ENCODE measurements at regions not wholly inside any gene's neighbourhood (a gene's known extent, or its start where the extent isn't known, plus 50 kb on each side); places are given as distances from the start of the nearest gene placed in this dataset.
"Not testable (repeated sequence)": the region's sequence is repeated elsewhere in the genome, so short reads cannot be mapped to it uniquely, and the experiment has no call there.

DNA sequence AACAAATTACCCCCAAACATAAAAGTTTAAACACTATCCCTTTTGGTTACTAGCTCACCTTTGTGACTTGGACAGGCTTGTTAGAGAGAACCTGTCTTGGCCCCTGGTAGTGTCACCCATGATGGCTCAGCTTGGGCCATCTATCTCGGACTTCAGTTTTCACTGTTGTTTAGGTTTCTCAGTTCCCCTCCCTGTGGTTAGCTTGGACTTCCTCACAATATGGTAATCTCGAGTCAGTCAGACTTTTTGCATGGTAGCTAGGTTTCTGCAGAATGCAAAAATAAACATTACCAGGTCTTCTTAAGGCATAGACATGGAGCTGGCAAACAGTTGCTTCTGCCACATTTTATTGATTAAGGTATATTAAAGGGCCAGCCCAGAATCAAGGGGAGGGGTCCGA, 324.3 kb upstream of the RORB start:
- no peak for DNase-seq
- Mint-ChIP-seq H3K36me3 (ENCODE audit: low read depth) (no peaks in the 10 kb centered on the region), H3K4me3 (no peak overlapping the region), H3K27ac (no peak overlapping the region), H3K9me3 (ENCODE audit: insufficient read depth) (no peaks in the 10 kb centered on the region), H3K4me1 (ENCODE audit: low read depth) (peaks cover 6% of the 10 kb centered on the region), H3K27me3 (ENCODE audit: low read depth) (no peaks in the 10 kb centered on the region)
- ATAC-seq: no peak
- ChIA-PET CTCF (interaction anchor here (1.6 kb wide), 1 partner anchor 105 kb away, joined by 6 read pairs; no protein-coding TSS in a partner anchor), POLR2A (no interaction called here)

DNA sequence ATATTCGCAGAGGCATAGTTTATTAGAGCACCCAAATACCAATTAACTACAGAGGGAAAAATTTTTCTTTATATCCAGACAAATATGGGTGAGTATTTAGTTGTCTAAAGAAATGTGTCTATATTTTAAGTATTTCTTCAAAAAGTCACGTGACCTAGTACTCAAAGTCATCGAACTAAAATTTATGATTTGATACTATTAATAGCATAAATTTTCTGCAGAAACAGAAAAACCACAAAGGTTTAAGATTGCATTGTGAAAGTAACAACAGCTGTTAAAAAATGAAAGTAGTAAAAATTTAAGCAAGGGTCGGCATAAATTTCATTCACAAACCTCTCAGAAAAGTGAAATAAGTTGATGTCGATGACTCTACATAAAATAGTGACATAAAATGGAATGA, 323.9 kb upstream of the RORB start:
- Mint-ChIP-seq H3K27ac (no peak overlapping the region), H3K4me3 (no peak overlapping the region), H3K27me3 (ENCODE audit: low read depth) (no peaks in the 10 kb centered on the region), H3K9me3 (ENCODE audit: insufficient read depth) (no peaks in the 10 kb centered on the region), H3K36me3 (ENCODE audit: low read depth) (no peaks in the 10 kb centered on the region), H3K4me1 (ENCODE audit: low read depth) (peaks cover 6% of the 10 kb centered on the region)
- ATAC-seq (no peak), DNase-seq (no peak)
- POLR2A ChIA-PET: no interaction called here
- CTCF ChIA-PET: interaction anchor here (1.6 kb wide), 1 partner anchor 105 kb away, joined by 6 read pairs; no protein-coding TSS in a partner anchor

DNA sequence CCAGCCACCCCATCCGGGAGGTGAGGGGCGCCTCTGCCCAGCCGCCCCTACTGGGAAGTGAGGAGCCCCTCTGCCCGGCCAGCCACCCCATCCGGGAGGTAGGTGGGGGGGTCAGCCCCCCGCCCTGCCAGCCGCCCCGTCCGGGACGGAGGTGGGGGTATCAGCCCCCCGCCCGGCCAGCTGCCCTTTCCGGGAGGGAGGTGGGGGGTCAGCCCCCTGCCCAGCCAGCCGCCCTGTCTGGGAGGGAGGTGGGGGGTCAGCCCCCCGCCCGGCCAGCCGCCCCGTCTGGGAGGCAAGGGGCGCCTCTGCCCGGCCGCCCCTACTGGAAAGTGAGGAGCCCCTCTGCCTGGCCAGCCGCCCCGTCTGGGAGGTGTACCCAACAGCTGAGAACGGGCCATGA, 299.4 kb upstream of the RORB start:
- H3K4me1 Mint-ChIP-seq (ENCODE audit: low read depth); H3K27me3 Mint-ChIP-seq (ENCODE audit: low read depth); POLR2A ChIA-PET; CTCF ChIA-PET; DNase-seq; H3K4me3 Mint-ChIP-seq; H3K9me3 Mint-ChIP-seq (ENCODE audit: insufficient read depth); H3K27ac Mint-ChIP-seq; H3K36me3 Mint-ChIP-seq (ENCODE audit: low read depth); ATAC-seq: not testable (repeated sequence)

DNA sequence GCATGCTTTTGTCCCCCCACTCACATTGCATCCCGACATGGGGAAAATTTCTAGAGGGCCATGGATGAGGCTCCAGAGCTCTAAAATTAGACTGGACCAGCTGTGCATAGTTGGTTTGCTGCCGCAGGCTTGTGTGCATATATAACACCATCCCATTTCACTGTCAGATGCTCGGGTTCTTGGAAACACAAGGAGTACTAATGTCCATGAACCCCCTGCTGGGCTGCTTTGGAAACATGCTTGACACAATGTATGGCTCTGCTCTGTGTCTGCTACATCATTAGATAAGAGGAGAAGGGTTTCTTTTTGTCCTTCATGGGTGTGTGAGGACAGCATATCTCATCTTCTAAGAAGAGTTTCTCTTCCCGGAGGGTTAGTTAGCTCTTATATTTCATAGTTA, 292.1 kb upstream of the RORB start:
- H3K4me3 Mint-ChIP-seq: no peak overlapping the region
- H3K36me3 Mint-ChIP-seq (ENCODE audit: low read depth): no peaks in the 10 kb centered on the region
- H3K27me3 Mint-ChIP-seq (ENCODE audit: low read depth): no peaks in the 10 kb centered on the region
- no peaks in the 10 kb centered on the region for H3K9me3 Mint-ChIP-seq (ENCODE audit: insufficient read depth)
- H3K4me1 Mint-ChIP-seq (ENCODE audit: low read depth): no peaks in the 10 kb centered on the region
- ChIA-PET CTCF (no interaction called here), POLR2A (no interaction called here)
- no peak overlapping the region for H3K27ac Mint-ChIP-seq
- ATAC-seq (no peak), DNase-seq (no peak)

DNA sequence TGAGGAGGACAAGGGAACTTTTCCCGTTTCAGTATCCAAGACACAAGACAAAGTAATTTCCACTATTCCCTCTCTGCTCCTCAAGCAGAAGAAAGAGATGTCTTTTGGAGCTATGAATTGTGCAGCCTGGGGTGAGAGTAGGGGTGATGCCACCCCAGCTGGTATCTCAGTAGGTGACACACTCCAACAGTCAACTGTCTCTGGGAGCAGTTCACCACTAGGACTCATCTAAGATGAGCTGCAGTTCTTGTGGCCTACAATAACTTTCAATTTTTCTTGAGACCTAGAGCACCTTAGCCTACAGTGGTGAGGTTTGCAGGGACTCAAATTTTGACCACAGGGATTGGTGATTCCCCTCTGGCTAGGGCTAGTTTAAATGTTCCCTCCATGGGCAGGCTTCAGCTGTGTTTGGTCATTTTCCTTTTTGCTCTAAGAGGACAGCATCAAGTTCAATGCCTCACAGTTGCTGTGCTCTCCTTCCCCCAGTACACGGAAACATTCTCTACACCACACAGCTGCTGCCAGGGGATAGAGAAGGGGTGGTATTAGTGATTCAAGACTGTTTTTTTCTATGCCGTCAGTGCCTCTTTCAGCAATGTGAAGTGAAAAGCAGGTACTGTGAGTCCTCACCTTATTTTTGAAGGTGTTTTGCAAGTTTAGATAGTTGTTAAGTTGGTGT, 278.6 kb upstream of the RORB start:
- no peak overlapping the region for H3K4me3 Mint-ChIP-seq
- ATAC-seq (no peak), DNase-seq (no peak)
- H3K9me3 Mint-ChIP-seq (ENCODE audit: insufficient read depth): no peaks in the 10 kb centered on the region
- POLR2A ChIA-PET: no interaction called here
- H3K27me3 Mint-ChIP-seq (ENCODE audit: low read depth): peaks cover 2% of the 10 kb centered on the region
- no peaks in the 10 kb centered on the region for H3K4me1 Mint-ChIP-seq (ENCODE audit: low read depth)
- peaks cover 6% of the 10 kb centered on the region for H3K36me3 Mint-ChIP-seq (ENCODE audit: low read depth)
- CTCF ChIA-PET: interaction anchor here (0.7 to 0.9 kb wide), 2 partner anchors 10 to 161 kb away, joined by 3 to 7 read pairs; no protein-coding TSS in a partner anchor
- H3K27ac Mint-ChIP-seq: no peak overlapping the region

DNA sequence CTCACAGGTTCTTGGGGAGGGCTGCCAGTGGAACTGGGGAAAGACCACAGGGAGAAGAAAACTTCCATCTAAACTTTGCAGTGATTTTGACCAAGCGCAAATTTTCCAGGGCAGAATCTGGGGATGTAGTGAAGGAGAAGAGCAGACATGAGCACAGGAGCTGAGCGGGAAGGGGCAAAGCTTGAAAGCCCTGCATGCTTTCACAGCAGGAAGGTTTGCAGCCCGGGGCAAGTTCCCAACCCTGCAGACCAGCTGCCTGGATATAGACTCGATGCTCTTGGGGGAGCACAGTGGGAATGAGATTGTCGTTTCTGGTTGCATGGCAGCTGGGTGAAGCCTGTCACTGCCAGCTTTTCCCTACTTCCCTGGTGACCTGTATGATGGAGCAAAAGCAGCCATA, 276.8 kb upstream of the RORB start:
- peaks cover 14% of the 10 kb centered on the region for H3K36me3 Mint-ChIP-seq (ENCODE audit: low read depth)
- POLR2A ChIA-PET: interaction anchor here (0.6 kb wide), 1 partner anchor 18 kb away, joined by 3 read pairs; no protein-coding TSS in a partner anchor
- no peaks in the 10 kb centered on the region for H3K27me3 Mint-ChIP-seq (ENCODE audit: low read depth)
- peaks cover 10% of the 10 kb centered on the region for H3K9me3 Mint-ChIP-seq (ENCODE audit: insufficient read depth)
- ATAC-seq: no peak
- H3K27ac Mint-ChIP-seq: no peak overlapping the region
- no peak overlapping the region for H3K4me3 Mint-ChIP-seq
- peaks cover 6% of the 10 kb centered on the region for H3K4me1 Mint-ChIP-seq (ENCODE audit: low read depth)
- CTCF ChIA-PET: interaction anchor here (1.0 kb wide), 1 partner anchor 13 kb away, joined by 3 read pairs; no protein-coding TSS in a partner anchor
- DNase-seq: no peak

DNA sequence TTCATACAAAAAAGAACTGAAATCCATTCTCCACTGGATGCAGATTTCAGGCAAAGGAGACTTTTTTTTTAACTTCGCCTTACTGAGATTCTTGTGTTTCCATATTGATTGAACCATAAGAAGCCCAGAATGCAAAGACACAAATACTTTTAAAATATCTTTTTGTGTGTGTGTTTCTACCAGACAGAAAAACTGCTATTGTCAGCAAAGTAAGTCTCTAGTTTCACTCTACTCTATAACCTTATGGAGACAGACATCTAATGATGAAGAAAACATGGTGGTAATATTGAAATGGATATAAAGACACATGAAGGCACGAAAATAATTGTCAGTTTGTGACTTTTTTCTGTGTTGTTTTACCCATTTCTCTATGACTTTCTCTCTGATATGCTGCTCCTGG, 260.3 kb upstream of the RORB start:
- no peak for DNase-seq
- Mint-ChIP-seq H3K4me1 (ENCODE audit: low read depth) (no peaks in the 10 kb centered on the region), H3K9me3 (ENCODE audit: insufficient read depth) (peaks cover 32% of the 10 kb centered on the region), H3K27me3 (ENCODE audit: low read depth) (no peaks in the 10 kb centered on the region), H3K4me3 (no peak overlapping the region), H3K27ac (no peak overlapping the region), H3K36me3 (ENCODE audit: low read depth) (peaks cover 16% of the 10 kb centered on the region)
- POLR2A ChIA-PET: no interaction called here
- CTCF ChIA-PET: no interaction called here
- ATAC-seq: no peak

DNA sequence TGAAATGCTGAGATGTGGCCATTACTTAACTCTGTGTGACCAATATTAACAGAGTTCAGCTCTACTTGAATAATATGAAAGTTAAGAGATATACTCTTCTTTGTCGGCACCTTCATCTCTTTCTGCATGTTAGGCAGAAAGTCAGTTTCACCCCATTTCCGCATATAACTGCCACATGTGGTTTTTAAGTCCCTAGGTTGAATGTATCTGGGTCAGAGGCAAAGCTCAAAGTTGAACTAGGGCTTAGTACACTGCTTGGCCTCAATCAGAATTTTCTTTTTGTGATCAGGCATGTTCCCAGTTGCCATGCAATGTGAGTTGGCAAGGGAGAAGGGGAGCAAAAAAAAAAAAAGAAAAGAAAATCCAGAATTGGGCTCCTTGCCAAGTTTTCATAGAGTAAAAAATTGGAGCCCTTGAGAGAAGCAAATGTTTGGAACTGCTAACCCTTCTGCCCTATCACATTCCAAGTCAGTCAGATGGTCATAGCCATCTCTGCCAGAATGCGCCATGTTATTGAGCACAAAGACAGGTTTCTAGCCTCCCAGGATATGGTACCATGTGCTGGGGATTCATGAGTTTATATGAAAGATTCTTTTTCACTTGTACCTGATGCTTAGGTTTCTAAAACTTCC, 251.2 kb upstream of the RORB start:
- peak; percentile 97 for ATAC-seq
- ChIA-PET CTCF (interaction anchor here (0.8 to 1.4 kb wide), 2 partner anchors 21 to 31 kb away, joined by 3 to 7 read pairs; no protein-coding TSS in a partner anchor), POLR2A (interaction anchor here (0.6 to 1.6 kb wide), 4 partner anchors 11 to 209 kb away, joined by 3 to 9 read pairs (median 4); no protein-coding TSS in a partner anchor)
- Mint-ChIP-seq H3K27me3 (ENCODE audit: low read depth) (no peaks in the 10 kb centered on the region), H3K27ac (peak overlapping the region; percentile 95), H3K4me1 (ENCODE audit: low read depth) (peaks cover 30% of the 10 kb centered on the region), H3K4me3 (peak overlapping the region; percentile 48), H3K36me3 (ENCODE audit: low read depth) (peaks cover 59% of the 10 kb centered on the region), H3K9me3 (ENCODE audit: insufficient read depth) (peaks cover 59% of the 10 kb centered on the region)
- peak; percentile 47 for DNase-seq

DNA sequence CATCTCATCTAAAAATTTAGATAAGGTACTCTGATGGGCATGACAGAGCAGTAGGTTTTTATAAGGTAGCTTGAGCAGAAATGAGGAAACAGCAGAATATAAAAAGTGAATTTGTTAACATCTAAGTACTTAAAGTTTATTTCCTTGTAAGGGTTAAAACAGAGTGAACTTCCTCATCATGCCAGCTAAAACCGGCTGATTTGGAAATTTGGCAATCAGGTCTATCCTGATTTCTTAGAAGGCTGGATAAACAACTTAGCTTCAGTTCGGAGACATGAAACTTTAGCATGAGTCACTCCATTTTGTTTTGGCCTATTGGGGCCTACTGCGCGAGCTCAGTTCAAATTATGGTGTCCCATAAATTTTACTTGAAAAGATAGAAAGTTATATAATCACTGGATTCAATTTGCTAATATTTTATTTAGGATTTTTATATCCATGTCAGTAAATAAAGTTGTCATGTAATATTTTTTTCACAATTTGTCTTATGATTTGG, 241.6 kb upstream of the RORB start:
- H3K9me3 Mint-ChIP-seq (ENCODE audit: insufficient read depth): no peaks in the 10 kb centered on the region
- H3K27me3 Mint-ChIP-seq (ENCODE audit: low read depth): no peaks in the 10 kb centered on the region
- no peak for DNase-seq
- ChIA-PET POLR2A (no interaction called here), CTCF (no interaction called here)
- no peak for ATAC-seq
- no peak overlapping the region for H3K27ac Mint-ChIP-seq
- H3K4me3 Mint-ChIP-seq: no peak overlapping the region
- H3K36me3 Mint-ChIP-seq (ENCODE audit: low read depth): peaks cover 3% of the 10 kb centered on the region
- H3K4me1 Mint-ChIP-seq (ENCODE audit: low read depth): no peaks in the 10 kb centered on the region

DNA sequence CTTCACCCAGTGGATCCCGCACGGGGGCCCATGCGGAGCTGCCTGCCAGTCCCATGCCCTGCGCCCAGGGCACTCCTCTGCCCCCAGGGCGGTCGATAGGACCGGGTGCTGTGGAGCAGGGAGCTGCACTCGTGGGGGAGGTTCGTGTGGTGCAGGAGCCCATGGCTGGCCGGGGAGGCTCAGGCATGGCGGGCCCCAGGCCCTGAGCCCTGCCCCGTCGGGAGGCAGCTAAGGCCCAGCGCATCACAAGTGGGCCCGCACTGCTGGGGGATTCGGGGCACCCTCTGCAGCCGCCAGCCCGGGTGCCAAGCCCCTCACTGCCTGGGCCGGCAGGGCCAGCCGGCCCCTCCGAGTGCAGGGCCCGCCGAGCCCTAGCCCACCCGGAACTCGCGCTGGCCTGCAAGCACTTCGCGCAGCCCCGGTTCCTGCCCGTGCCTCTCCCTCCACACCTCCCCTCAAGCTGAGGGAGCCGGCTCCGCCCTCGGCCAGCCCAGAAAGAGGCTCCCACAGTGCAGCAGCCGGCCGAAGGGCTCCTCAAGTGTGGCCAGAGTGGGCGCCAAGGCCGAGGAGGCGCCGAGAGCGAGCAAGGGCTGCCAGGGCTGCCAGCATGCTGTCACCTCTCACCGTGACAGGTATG, 221.1 kb upstream of the RORB start:
- Mint-ChIP-seq H3K4me1 (ENCODE audit: low read depth) (peaks cover 22% of the 10 kb centered on the region), H3K9me3 (ENCODE audit: insufficient read depth) (no peaks in the 10 kb centered on the region), H3K4me3 (no peak overlapping the region), H3K27me3 (ENCODE audit: low read depth) (peaks cover 2% of the 10 kb centered on the region), H3K36me3 (ENCODE audit: low read depth) (peaks cover 6% of the 10 kb centered on the region), H3K27ac (no peak overlapping the region)
- no peak for ATAC-seq
- ChIA-PET POLR2A (interaction anchor here (1.7 kb wide), 1 partner anchor 30 kb away, joined by 9 read pairs; no protein-coding TSS in a partner anchor), CTCF (interaction anchor here (1.8 kb wide), 1 partner anchor 30 kb away, joined by 7 read pairs; no protein-coding TSS in a partner anchor)
- no peak for DNase-seq

DNA sequence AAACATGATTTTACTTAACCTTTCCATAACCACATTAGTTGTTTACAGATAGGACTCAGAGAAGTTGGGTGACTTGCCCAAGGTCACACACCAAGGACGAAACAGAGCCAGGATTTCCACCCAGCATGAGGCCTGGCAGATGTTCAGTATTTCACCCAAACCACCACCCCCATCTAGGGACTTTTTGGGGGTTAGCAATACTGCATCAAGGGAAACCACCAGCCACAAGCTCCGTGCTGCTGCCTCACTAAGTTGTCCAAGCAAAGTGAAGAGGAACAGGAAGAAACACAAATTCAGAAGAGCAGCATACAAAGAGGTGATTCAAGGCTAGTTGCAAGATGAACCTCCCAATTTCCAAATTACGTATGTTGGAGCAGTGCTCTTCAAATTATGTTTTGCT, 219.6 kb upstream of the RORB start:
- ChIA-PET CTCF (interaction anchor here (0.6 to 1.8 kb wide), 8 partner anchors 13 to 1077 kb away, joined by 3 to 8 read pairs (median 5); no protein-coding TSS in a partner anchor), POLR2A (no interaction called here)
- no peaks in the 10 kb centered on the region for H3K9me3 Mint-ChIP-seq (ENCODE audit: insufficient read depth)
- DNase-seq (peak; percentile 80), ATAC-seq (peak; percentile 96)
- peaks cover 6% of the 10 kb centered on the region for H3K36me3 Mint-ChIP-seq (ENCODE audit: low read depth)
- H3K27ac Mint-ChIP-seq: peak overlapping the region; percentile 7
- peaks cover 27% of the 10 kb centered on the region for H3K4me1 Mint-ChIP-seq (ENCODE audit: low read depth)
- peak overlapping the region; percentile 5 for H3K4me3 Mint-ChIP-seq
- H3K27me3 Mint-ChIP-seq (ENCODE audit: low read depth): peaks cover 2% of the 10 kb centered on the region

DNA sequence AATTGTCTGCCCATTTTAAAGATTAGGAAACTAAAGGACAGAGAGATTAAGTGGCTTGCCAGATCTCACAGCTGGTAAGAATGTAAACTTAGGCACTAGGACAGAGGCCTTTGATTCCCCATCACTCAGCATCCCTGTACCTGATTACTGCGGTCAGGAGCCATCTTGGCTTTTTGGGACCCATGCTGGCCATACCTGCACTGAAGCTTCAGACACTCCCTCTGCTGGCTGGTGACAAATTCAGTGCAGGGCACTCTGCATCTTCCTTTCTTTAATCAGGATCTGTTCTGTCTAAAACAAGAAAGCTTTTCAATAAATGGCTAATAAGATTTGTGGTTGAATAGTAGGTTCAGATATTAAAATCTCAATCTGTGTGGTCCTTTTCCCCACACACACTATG, 215.5 kb upstream of the RORB start:
- H3K4me1 Mint-ChIP-seq (ENCODE audit: low read depth): peaks cover 28% of the 10 kb centered on the region
- DNase-seq: peak; percentile 35
- ChIA-PET CTCF (no interaction called here), POLR2A (no interaction called here)
- ATAC-seq: no peak
- no peaks in the 10 kb centered on the region for H3K9me3 Mint-ChIP-seq (ENCODE audit: insufficient read depth)
- no peak overlapping the region for H3K4me3 Mint-ChIP-seq
- H3K36me3 Mint-ChIP-seq (ENCODE audit: low read depth): peaks cover 6% of the 10 kb centered on the region
- H3K27me3 Mint-ChIP-seq (ENCODE audit: low read depth): peaks cover 6% of the 10 kb centered on the region
- H3K27ac Mint-ChIP-seq: no peak overlapping the region
